ENCODE measurements at regions not wholly inside any gene's neighbourhood (a gene's known extent, or its start where the extent isn't known, plus 50 kb on each side); places are given as distances from the start of the nearest gene placed in this dataset.

GRCh38 chr2:7368211-7368610, 451.0 kb downstream of the RNF144A start:
- TF ChIP-seq SIN3A (IDR thresholded peaks at IDR 0.05; ENCODE audit: borderline replicate concordance, insufficient read depth, low read length) (no peak), TAF1 (IDR thresholded peaks at IDR 0.05; ENCODE audit: borderline replicate concordance, insufficient read depth, low read length) (no peak), REST (IDR thresholded peaks at IDR 0.05; ENCODE audit: insufficient read depth in 1 of 2, low read depth in 2 of 2, low read length in 2 of 2) (no peak)
